ENCODE measurements at regions not wholly inside any gene's neighbourhood (a gene's known extent, or its start where the extent isn't known, plus 50 kb on each side); places are given as distances from the start of the nearest gene placed in this dataset.

GRCh38 chr12:89882050-89882449 is 173.4 kb upstream of the ATP2B1 start:
- Mint-ChIP-seq H3K27ac (no peak overlapping the region), H3K27me3 (ENCODE audit: low read depth) (no peaks in the 10 kb centered on the region), H3K4me3 (no peak overlapping the region), H3K36me3 (no peaks in the 10 kb centered on the region), H3K9me3 (no peaks in the 10 kb centered on the region), H3K4me1 (peaks cover 53% of the 10 kb centered on the region)
- no peak for TF ChIP-seq CTCF (IDR thresholded peaks at IDR 0.05; ENCODE audit: unreplicated experiment)
- DNase-seq (ENCODE audit: low spot score in 2 of 2, unreplicated experiment in 2 of 2) = no peak

DNA sequence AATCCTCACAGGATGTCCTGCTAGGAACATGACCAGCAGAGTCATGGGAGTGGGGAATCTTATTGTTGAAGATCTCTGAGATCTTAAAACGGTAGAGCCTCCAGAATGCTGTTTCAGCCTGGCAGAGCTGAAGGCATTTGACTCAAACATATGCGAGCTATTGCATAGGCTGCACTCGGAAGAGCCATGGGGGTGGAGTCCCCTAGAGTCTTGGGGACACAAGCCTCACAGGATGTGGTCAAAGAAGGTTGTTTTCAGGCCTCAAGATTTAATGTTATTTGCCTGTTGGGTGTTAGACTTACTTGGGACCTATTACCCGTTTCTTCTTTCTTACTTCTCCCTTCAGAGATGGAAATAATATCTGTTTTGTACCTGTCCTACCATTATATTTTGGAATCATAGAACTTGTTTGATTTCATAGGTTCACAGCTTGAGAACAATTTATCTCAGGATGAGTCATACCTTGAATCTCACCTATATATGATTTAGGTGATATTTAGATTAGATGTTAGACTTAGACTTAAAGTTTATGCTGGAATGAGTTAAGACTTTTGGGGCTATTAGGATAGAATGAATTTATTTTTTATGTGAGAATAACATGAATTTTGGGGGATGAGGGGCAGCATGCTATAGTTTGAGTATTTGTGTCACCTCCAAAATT is 172.2 kb upstream of the ATP2B1 start:
- no peak for DNase-seq (ENCODE audit: low spot score in 2 of 2, unreplicated experiment in 2 of 2)
- no peak overlapping the region for H3K4me3 Mint-ChIP-seq
- no peaks in the 10 kb centered on the region for H3K36me3 Mint-ChIP-seq
- H3K9me3 Mint-ChIP-seq = no peaks in the 10 kb centered on the region
- no peaks in the 10 kb centered on the region for H3K27me3 Mint-ChIP-seq (ENCODE audit: low read depth)
- no peak for TF ChIP-seq CTCF (IDR thresholded peaks at IDR 0.05; ENCODE audit: unreplicated experiment)
- no peak overlapping the region for H3K27ac Mint-ChIP-seq
- H3K4me1 Mint-ChIP-seq = peaks cover 60% of the 10 kb centered on the region

DNA sequence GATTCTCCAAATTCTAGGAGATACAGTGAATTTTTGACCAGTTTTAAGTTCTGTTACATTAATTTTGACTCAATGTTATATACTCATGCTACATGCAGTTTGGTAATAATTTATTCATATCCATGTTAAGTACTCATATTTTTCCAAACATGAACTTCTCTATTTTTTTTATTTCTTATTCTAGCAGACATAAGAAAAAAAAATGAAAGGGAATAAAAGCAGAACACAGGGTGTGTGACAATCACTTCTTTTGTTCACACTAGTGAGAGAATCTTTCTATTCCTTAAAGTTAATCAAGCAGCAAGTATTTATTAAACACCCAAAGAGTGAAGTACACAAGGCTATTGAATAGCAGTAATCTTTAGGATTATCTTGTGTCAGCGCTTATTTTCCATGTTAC is 171.1 kb upstream of the ATP2B1 start:
- Mint-ChIP-seq H3K4me1 (peaks cover 58% of the 10 kb centered on the region), H3K9me3 (no peaks in the 10 kb centered on the region), H3K27me3 (ENCODE audit: low read depth) (no peaks in the 10 kb centered on the region), H3K36me3 (no peaks in the 10 kb centered on the region), H3K27ac (no peak overlapping the region), H3K4me3 (no peak overlapping the region)
- TF ChIP-seq CTCF (IDR thresholded peaks at IDR 0.05; ENCODE audit: unreplicated experiment) = no peak
- DNase-seq (ENCODE audit: low spot score in 2 of 2, unreplicated experiment in 2 of 2) = no peak

GRCh38 chr12:89878950-89879349 is 170.3 kb upstream of the ATP2B1 start:
- Mint-ChIP-seq H3K4me1 (peaks cover 52% of the 10 kb centered on the region), H3K36me3 (no peaks in the 10 kb centered on the region), H3K27ac (no peak overlapping the region), H3K27me3 (ENCODE audit: low read depth) (no peaks in the 10 kb centered on the region), H3K4me3 (no peak overlapping the region), H3K9me3 (no peaks in the 10 kb centered on the region)
- DNase-seq (ENCODE audit: low spot score in 2 of 2, unreplicated experiment in 2 of 2) = no peak
- no peak for TF ChIP-seq CTCF (IDR thresholded peaks at IDR 0.05; ENCODE audit: unreplicated experiment)

- no peak for DNase-seq (ENCODE audit: low spot score in 2 of 2, unreplicated experiment in 2 of 2)
- Mint-ChIP-seq H3K36me3 (no peaks in the 10 kb centered on the region), H3K4me1 (peaks cover 50% of the 10 kb centered on the region), H3K27me3 (ENCODE audit: low read depth) (no peaks in the 10 kb centered on the region), H3K4me3 (no peak overlapping the region), H3K9me3 (no peaks in the 10 kb centered on the region), H3K27ac (peak overlapping the region; percentile 7)
- TF ChIP-seq CTCF (IDR thresholded peaks at IDR 0.05; ENCODE audit: unreplicated experiment) = no peak
Observed at GRCh38 chr12:89878327-89878726, 169.7 kb upstream of the ATP2B1 start.

DNA sequence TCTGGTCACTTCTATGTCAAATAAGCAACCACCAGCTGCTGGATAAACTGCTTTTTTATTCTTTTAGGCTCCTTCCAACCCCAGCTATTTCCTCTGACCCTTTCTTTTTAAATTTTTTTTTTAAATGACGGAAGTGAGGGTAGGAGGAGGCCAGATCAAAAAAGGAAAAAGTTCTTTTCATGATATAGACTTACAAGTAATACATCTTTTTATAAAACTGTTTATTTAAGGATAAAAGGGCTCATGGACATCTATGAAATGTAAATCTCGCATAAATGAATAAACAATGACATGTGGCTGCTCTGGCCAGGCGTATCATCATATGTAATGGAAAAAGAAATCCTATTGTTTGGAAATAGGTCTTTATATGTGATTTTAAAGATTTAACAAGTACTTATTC is 169.0 kb upstream of the ATP2B1 start:
- H3K9me3 Mint-ChIP-seq = no peaks in the 10 kb centered on the region
- H3K4me3 Mint-ChIP-seq = no peak overlapping the region
- H3K27ac Mint-ChIP-seq = no peak overlapping the region
- no peaks in the 10 kb centered on the region for H3K36me3 Mint-ChIP-seq
- H3K27me3 Mint-ChIP-seq (ENCODE audit: low read depth) = no peaks in the 10 kb centered on the region
- no peak for DNase-seq (ENCODE audit: low spot score in 2 of 2, unreplicated experiment in 2 of 2)
- peaks cover 49% of the 10 kb centered on the region for H3K4me1 Mint-ChIP-seq
- TF ChIP-seq CTCF (IDR thresholded peaks at IDR 0.05; ENCODE audit: unreplicated experiment) = no peak

Data from mesothelial cell of epicardium (in vitro differentiated cells).